NCI-H187 treated with DMSO at 0.1 percent for 48 hours (cell line): ENCODE measurements at regions not wholly inside any gene's neighbourhood (a gene's known extent, or its start where the extent isn't known, plus 50 kb on each side); places are given as distances from the start of the nearest gene placed in this dataset.
"Not testable (repeated sequence)": the region's sequence is repeated elsewhere in the genome, so short reads cannot be mapped to it uniquely, and the experiment has no call there.

Source experiments
- DNase-seq: peaks from one replicate; lab custom pipeline; 2025; lab: John Stamatoyannopoulos, UW

GRCh38 chr3:139199421-139200010, 144.3 kb upstream of the MRPS22 start:
- no peak for DNase-seq

DNA sequence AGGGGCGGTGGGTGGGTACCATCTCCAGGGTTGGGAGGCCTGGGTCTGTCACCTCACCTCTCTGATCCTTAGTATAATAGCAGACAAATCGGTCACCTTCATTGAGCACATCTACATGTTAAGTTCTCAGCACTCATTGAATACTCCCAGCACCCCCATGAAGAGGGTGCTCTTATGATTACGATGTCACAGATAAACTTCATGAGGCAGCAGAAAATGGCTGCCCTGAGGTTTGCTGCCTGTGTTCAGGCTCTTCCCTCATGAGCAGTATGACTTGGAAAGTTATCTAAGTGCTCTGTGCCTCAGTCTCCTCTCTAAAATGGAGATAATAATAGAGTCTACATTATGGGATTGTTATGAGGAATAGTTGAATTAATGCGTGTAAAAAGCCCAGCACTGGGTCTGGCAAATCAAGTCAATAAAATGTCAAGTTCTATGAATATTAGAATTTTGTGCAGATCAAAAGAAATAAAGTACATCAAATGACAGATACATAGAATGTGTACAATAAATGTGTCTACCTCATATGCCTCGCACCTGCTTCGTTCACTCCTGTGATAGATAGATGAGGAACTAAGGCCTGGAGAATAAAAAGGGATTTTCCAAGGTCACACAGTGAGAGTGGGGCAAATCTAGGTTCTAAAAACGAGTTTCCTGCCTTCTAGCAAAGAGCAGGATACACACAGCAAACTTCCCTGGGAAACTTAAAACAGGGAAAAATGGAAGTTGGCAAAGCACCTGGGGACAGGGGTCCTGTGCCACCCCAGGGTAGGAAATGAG, 142.2 kb upstream of the MRPS22 start:
- no peak for DNase-seq

DNA sequence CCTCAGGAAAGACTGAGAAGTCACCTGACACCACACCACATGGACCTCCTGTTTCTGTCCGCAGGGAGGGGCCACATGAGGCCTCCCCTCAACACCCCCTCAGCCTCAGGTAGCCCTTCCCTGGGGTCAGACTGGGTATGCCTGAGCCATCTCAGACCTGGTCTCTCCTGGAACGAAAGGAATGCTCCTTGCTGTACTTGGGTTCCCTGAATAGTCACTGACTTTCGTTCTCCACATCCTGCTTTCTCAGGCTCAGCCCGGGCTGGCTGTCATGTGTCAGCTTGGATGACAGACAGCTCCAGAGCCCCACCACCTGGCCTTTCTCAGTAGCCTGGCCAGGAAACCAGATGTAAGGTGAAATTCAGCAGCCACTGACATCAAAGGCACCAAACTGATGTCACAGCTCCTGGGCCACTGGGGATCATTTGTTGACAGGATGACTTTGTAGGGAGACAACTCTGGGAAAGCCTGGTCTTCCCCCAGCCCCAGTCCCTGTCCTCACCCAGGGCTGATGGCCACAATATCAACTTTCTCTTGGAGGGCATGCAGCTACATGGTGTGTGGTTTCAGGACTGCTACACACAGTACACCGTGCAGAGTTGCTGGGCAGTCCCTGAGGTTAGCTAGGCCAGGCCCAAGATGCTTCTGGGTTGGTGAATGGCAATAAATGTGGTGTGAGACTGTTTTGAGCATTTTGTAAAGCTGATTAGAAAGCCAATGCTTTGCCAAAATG, 141.4 kb upstream of the MRPS22 start:
- no peak for DNase-seq

GRCh38 chr3:139202959-139203349, 140.9 kb upstream of the MRPS22 start:
- no peak for DNase-seq

DNA sequence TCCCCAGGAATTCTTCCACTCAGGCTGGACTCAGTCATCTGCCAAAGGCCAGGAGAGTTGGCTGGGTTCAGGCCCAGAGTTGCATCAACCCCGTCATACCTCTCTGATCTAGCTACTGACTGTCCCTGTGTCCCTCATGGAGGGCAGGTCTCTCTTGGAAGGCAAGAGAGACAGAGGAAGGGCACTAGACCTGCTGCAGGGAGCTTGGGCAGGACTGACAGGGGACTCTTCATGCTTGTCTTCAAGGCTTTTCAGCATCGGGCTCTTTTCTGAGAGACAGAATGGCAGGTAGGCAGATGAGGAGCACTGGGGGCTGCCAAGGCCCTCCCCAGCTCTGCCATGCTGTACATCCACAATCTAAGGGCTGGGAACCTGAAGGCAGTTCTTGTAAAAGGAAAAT, 140.1 kb upstream of the MRPS22 start:
- no peak for DNase-seq

GRCh38 chr3:139204728-139205127, 139.1 kb upstream of the MRPS22 start:
- DNase-seq, result no peak

DNA sequence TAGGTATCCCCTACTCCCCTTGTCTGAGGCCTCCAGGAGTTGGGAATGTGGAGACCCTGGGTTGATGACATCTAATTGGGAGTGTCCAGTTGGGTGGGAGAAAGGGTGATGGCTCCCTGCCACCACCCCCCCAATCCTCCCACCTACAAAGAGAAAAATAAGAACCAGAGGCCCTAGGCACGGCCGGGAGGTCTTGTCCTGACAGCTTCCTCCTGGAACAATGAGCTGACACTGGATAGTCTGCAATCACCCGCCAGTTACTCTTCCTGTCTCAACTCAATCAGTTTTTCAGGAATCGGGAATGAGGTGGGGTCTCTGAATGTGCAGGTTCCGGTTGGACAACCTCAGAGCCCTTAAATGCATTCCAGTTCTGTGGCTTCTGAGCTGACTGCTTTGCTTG, 129.9 kb upstream of the MRPS22 start:
- DNase-seq, result no peak

GRCh38 chr3:139216958-139217357, 126.9 kb upstream of the MRPS22 start:
- DNase-seq, result no peak

- DNase-seq, result no peak
Measured at GRCh38 chr3:139217633-139218032, 126.2 kb upstream of the MRPS22 start.

DNA sequence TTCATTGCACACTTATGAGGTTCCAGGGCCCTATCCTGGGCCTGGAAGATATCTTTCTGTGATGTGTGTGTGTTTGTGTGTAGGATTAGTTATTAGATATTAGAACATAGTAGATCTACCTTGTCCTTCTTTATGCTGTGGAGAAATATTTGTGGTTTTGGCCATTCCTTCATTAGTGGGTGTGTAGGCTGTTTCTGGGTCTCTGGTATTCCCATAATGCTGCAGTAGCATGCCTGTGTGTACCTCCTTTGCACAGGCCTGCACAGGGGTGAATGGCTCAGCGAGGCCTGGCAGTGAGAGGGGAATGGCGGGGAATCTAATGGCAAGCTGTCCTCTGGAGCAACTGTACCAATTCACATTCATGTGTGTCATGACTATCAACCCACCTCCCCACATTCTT, 125.8 kb upstream of the MRPS22 start:
- no peak for DNase-seq

- no peak for DNase-seq
Measured at GRCh38 chr3:139219463-139219862, 124.4 kb upstream of the MRPS22 start.

DNA sequence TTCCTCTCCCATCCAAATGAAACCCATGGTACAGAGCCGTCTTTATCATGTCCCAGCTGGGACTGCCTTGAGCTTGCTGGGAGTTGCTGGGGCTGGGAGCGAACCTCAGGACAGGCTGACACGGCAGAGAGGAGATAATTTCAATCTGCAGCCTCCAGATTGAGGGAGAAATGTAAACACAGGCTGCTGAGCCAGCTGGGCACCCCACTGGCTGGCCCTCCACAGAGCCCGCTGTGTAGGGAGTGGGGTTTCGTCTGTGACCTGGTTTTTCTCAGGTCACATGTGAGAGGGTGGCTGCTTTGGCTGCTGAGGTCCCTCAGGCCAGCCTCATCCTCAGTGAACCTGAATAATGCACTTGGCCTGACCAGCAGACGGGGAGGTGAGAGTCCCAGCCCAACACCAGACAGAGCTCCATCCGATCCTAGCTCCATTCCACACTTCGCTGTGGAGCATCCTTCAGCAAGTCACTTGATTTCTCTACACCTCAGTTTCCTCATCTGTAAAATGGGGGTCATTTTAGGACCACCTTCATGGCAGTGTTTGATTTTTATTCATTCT, 121.6 kb upstream of the MRPS22 start:
- no peak for DNase-seq

GRCh38 chr3:139225548-139225947, 118.3 kb upstream of the MRPS22 start:
- DNase-seq, result no peak

DNA sequence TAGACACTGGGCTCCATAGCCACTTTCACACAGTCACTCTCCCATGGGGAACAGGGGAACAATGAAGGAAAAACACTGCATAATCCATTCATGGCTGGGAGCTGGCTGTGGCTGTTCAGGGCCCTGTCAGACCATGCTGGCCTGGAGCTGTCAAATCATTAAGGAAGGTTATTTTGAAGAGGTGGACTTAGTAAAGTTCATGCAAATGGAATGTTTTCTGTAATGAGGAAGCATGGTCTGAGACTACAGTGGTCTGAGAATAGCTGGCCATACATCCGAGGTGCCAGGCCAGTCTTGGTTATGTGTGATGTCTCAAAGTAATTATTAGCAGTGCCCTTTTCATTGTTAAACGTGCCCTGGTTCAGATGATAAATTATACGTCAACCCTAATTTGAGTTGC, 117.1 kb upstream of the MRPS22 start:
- no peak for DNase-seq

- no peak for DNase-seq
Measured at GRCh38 chr3:139227165-139227564, 116.7 kb upstream of the MRPS22 start.

DNA sequence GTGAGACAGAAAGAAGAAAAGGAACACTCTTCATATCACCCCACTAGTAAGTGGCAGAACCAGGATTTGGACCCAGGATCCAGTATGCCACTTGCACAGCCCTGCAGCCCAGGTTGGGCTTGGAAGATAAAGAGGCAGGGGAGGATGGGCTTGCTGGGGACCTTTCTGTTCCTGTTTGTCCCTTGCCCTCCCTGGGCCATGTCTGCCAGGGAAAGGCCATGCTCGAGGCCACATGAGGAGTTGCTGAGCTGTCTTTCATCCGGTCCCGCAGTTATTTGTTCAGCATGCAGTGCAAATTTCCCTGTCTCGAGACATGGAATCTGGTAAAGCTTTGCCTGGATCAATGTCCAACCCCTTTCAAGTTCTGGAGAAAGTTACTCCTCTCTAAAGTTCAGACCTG, 116.0 kb upstream of the MRPS22 start:
- no peak for DNase-seq

- DNase-seq, result no peak
Measured at GRCh38 chr3:139230391-139230790, 113.4 kb upstream of the MRPS22 start.

- DNase-seq, result no peak
Measured at GRCh38 chr3:139231555-139232281, 112.1 kb upstream of the MRPS22 start.

DNA sequence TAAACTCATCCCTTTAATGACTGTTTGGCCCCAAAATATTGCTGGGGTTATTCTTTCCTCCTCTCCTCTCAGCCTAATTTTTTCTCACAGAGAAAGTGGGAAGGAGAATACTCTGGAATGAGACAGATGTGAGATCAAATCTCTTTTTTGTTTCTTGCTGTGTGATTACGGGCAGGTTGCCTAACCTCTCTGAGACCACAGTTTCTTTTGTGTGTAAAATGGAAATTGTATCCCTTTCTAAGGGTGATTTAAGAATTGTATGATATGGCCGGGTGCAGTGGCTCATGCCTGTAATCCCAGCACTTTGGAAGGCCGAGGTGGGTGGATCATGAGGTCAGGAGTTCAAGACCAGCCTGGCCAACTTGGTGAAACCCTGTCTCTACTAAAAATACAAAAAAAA, 111.5 kb upstream of the MRPS22 start:
- DNase-seq, result not testable (repeated sequence)

- DNase-seq, result no peak
Measured at GRCh38 chr3:139234491-139234890, 109.3 kb upstream of the MRPS22 start.

GRCh38 chr3:139235192-139235591, 108.6 kb upstream of the MRPS22 start:
- no peak for DNase-seq

DNA sequence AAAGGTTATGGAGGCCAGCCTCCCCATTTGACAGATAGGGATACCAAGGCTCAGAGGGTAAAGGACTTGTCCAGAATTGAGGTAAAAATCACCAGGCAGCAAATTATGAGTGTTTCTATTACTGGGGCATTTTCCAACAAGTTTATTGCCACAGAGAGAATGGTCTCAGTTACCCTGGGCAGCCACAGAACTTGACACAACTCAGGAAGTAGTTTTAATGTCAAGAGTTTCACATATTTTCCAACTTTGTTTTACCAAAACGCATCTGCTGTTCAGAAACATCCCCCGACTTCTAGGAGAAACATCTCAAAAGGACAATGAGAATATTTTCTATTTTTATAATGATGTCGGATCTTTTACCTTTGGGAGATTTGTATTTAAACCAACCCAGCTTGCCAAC, 107.5 kb upstream of the MRPS22 start:
- no peak for DNase-seq
